Stimulated activated CD8-positive, alpha-beta memory T cell treated with anti-CD3 and anti-CD28 coated beads, Interleukin-12 subunit alpha, Interleukin-12 subunit beta, amount 100 ng/mL, for 4 hours (primary cell): ENCODE measurements at regions not wholly inside any gene's neighbourhood (a gene's known extent, or its start where the extent isn't known, plus 50 kb on each side); places are given as distances from the start of the nearest gene placed in this dataset.

Experiments used
- DNase-seq: peaks from one replicate; pipeline ENCODE4 v3.0.0-alpha.2; 2020; ENCODE audit warnings: low read depth

DNA sequence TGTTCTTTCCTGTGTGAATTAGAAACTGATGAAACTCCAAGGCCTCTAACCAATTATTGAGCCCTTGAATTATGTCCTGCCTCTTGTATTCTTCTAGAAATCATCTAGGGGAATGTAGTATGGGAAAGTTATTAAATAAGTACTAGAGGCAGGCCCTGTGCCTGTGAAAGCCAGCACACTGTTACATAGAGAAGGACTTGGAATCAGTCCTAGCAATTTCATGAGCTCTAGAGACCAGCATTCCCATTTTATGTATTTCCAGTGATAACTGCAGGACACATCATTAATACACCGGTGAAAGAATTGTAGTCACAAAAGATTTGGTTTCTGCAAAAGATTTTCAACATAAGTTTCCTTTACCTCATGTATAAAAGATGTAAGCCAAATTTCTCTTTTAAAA is 168.5 kb upstream of the VLDLR start:
- DNase-seq = no peak

DNA sequence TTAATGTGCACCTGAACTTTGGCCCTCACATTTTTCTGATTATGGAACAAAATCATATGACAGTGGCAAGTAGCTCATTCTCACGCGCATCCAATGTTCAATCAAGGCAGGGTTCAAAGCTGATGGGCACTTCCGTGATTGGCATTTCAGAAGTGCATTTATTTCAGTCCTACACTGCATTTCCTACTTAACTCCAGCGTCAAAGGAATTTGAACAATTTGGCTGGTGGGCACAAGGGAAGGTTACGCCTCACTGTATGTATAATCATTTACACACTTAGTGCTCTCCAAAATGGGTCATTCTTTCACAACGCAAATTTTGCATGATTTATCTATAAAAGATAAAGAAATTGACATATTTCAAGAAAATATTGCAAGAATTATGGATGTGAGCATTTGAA is 167.9 kb upstream of the VLDLR start:
- DNase-seq = no peak

DNA sequence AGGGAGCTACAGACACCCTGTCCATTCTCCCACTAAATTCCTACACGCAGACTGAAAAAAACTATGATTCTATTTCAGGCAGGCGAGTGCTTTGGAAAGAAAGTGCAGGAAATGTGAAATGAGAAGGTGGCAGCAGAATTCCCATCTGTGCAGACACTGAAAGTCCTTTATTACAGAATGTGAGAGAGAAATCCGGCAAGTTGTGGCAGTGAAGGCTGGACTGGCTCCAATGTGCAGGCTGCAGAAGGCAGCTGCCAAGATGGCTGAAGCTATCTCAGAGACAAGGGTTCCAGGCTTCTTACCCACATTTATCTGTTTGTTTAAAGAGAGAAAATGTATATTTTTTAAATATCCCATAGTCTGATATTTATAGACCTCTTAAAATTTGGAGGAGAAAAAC is 161.8 kb upstream of the VLDLR start:
- DNase-seq = no peak

DNA sequence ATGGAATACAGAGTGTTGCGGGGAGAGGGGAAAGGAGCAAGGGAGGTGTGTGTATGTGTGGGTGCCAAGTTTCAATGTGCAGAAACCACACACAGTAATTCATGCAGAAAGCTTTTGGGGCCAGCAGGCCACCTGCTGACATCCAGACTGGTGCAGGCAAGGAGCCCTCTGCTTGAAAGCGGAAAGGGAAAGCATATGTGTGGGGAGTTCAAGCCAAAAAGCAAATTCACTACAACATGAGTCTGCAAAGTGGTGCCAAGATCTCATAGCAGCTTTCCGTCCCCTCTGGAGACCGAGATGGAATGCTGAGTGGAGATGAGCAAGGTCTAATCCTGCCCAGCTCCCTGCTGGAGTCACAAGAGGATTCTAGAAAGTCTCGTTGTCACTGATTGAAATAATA is 159.7 kb upstream of the VLDLR start:
- DNase-seq = no peak

DNA sequence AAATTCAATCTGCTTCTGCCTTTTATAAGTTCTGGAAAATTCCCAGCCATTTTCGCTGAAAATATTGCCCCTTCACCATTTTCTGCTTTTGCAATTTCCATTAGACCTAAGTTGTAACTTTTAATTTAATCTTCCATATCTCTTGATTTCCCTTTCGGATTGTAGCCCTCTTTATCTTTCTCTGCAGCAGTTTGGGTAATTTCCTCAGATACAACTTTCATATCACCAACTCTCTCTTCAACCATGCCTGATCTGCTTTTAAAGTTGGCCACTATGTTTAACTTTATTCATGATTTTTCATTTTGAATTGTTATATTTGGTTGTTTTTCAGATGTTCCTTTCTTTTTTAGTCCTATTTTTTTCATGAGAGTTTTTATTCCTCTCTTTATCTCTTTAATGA is 157.0 kb upstream of the VLDLR start:
- no peak for DNase-seq

DNA sequence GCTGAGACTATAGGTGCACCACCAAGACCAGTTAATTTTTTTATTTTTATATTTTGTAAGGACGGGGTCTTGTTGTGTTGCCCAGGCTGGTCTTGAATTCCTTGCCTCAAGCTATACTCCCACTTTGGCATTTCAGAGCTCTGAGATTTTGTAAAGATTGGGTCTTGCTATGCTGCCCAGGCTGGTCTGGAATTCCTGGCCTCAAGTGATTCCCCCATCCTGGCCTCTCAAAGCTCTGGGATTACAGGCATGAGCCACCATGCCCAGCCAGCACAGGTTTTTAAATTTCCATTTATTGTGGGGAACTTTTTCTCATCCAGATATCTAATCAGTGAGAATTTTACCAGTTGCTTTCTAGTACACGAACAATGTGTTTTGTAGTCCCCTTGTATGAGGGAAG is 156.1 kb upstream of the VLDLR start:
- no peak for DNase-seq

DNA sequence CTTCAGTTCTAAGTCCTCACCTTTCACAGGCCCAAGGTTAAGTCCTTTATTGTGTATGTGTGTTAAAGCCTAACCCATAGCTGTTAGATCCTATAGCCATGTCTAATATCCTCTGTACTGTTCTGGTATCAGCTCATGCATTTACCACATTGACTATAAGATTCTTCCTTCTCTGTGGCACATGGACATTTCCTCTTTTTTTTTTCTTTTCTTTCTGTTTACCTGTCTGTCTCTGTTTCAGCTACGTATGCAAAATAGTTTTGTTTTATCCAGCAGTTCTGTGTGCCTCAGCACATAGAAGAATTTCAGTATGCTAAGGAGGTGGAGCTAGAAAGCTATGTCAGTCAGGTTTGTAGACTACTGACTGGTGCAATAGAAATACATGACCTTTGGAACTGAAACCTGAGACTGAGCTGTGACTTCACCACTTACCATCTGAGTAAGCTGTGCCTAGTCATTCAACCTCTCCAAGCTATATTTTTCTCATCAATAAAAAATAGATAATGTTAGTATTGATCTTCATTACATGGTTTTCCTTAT is 155.6 kb upstream of the VLDLR start:
- DNase-seq = no peak

DNA sequence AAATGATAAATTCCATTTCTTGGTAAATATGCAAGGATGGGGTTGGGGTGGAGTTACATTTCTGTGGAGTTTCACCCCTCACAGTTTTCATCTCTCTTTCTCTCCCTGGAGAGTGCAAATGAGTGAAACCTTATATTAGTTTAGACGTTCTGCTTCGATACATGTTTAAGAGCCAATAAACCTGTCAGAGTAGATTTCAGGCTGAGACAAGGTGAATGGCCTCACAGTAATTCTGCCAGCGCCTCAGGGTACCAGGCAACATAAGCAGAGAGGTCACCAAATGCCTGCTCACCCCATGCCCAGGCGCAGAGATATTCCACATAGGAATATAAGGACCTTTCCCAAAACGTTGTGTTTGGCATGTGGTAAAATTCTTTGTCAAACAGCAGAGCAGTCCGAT is 154.9 kb upstream of the VLDLR start:
- no peak for DNase-seq

DNA sequence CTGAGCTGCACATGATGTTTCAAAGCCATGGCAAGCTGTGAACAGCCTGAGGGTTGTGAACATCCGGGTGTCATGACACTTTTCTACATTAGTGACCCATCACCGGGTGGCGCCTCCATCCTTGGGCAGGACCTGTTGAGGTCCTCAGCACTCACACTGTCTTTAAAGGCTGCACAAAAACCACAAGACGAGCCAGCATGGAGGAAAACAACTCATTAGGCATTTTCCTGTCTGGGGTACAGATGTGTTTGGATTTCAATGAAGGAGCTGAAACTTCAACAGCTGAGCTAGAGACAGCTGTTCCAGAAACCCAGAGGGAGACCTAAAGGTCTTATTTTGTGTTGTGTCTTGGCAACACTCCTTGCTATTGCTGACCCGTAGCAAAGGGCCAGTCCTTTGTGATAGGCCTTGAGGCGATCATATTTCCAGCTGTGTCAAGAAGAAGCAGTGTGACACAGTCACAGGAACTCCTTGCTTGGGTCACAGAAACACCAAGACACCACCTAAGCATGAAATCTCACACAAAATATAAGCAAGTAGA is 151.8 kb upstream of the VLDLR start:
- no peak for DNase-seq

DNA sequence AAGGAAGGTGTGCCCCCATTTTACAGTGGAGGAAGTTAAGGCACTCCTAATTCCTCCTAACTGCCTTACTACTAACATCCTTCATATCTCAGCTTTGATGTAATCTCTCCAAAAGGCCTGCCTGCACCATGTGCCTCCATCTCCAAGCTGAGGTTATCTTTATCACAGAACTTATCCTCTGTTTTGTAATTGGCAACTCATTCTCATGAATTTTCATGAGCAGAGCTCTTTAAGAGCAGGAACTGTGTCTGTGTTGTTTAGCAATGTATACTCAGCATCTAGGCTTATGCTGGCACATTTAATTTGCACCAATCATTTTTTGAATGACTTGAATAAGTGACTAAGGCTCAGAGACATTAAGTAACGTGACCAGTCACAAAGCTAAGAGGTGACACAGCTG is 147.9 kb upstream of the VLDLR start:
- DNase-seq = no peak

DNA sequence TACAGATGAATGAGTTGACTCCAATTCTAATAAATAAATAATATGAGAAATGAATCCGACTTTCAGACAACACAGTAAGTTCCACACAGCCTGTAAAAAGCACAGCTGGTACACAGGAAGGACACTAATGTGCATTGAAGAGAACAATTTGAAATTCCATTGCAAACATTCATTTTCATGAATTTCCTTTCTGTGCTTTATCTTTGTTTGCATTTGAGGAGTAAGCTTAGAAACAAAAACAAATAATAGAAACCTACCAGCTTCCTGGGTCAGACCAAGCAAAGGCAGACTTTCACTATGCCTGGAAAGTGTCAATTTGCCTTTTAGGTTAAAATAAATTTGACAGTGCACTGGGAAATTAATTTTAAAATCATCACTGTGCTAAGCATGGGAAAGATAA is 143.8 kb upstream of the VLDLR start:
- DNase-seq = no peak

DNA sequence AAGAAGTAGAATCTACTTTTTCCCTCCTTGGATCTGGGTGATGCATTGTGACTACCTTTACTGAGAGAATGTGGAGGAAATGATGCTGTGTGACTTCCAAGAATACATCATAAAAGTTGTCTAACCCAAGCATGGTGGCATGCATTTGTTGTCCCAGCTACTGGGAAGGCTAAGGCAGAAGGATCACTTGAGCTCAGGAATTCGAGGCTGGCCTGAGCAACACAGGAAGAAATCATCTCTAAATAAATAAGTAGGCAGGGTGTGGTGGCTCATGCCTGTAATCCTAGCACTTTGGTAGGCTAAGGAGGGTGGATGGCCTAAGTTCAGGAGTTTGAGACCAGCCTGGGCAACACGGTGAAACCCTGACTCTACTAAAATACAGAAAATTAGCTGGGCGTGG is 143.2 kb upstream of the VLDLR start:
- no peak for DNase-seq

DNA sequence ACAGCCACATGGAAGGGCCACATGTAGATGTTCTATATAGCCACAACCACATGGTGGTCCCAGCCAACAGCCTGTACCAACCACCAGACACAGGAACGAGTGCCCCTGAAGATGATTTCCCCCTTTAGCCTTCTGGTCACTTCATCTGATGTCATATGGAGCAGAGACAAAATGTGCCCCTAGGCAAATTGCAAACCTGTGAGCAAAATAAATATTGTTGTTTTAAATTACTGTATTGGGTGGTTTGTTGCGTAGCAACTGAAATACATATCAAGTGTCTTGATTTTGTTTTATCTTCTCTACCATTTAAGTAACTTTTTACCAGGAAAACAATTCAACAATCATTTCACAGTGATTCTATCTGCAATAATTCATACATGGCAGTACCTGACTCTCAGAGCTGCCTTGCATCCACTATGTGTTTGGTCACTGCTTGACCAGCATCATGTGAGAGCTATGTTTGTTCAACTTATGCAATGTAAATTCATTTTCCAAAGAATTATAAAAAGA is 142.5 kb upstream of the VLDLR start:
- DNase-seq = no peak

DNA sequence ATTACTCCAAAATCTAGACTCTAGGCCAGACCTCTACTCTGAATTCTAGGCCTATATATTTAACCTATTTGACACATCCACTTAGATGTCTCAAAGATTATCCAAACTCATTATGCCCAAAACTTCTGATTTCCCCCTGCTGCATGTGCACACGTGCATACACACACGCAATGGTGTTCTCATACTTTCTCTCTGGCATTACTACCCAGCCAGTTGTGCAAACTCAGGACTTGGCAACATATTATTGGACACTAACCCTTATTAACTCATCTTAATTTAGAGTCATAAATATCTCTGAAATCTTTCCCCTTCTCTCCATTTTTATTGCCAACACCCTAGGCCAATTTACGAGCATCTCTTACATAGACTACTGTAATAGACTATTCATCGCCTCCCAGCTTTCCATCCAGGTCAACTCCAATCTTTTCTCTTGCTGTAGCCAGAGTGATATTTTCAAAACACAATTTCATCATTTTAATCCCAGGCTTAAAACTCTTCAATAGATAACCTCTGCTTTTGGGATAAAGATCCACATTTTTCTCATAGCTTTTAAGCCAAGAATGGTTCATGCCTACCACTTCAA is 141.2 kb upstream of the VLDLR start:
- no peak for DNase-seq

DNA sequence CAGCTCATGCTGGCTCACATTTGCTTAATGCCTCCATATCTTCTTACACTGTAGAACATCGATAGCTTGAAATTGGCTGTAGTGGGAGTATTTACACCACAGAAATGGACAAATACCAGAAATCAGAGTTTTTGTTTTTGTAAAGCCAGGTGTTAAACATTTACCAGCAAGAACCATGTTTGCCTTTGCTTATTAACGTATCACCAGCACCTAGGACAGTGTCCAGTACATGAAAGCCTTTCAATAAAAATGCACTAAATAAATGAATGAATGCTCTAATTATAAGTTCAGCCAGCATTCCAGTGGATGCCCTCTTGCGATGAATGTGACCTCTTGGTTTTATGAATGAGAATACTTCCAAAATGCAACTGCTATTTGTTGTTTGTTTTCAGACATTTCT is 140.4 kb upstream of the VLDLR start:
- DNase-seq = no peak

DNA sequence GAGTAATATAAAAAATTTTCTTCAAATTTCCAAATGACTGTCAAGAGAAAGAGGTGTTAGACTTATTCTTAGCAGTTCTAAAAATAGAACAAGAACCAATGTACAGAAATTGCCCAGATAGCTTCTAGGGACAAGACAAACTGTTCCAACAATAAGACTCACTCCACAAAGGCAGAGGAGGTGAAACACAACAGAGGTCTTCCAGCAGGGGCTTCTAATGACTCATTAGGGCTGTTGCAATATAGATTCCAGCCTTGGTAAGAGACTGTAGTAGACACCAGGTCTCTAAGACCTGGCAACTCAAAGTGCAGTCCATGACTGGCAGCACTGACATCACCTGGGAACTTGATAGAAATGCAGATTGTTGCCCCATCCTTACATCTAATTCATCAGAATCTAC is 134.6 kb upstream of the VLDLR start:
- DNase-seq = no peak

DNA sequence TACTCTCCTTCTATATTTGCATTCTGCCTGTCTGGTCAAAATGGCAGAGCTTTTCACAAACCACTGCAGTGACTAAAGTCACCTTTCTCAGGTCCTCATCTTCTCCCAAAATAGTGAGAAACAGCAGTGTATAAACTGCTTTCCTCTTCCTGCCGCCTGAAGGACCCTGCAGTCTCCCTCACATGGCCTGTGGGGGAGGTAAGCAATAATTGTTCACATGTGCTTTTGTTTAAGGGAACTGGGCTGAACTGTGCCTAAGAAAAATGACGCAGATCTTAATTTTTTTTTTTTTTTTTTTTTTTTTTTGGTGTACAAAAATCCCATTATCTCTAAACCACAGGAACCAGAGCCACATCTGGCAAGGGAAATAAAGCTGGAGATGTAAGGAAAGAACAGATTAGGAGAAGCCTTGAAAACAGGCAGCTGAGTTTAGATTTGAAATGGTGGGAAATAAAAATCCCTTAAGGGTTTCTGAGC is 131.7 kb upstream of the VLDLR start:
- no peak for DNase-seq

DNA sequence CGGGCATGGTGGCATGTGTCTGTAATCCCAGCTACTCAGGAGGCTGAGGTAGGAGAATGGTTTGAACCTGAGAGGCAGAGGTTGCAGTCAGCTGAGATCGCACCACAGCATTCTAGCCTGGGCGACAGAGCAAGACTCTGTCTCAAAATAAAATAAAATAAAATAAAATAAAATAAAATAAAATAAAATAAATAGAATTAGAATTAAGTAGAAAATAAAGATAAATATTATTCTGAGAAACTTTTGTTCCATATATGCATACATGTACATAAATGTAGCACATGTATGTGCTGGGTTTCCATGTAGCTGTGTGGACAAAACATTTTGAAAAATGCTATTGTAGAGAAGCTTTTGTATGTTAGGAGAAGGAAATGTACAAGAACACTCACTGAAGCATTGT is 129.4 kb upstream of the VLDLR start:
- no peak for DNase-seq

DNA sequence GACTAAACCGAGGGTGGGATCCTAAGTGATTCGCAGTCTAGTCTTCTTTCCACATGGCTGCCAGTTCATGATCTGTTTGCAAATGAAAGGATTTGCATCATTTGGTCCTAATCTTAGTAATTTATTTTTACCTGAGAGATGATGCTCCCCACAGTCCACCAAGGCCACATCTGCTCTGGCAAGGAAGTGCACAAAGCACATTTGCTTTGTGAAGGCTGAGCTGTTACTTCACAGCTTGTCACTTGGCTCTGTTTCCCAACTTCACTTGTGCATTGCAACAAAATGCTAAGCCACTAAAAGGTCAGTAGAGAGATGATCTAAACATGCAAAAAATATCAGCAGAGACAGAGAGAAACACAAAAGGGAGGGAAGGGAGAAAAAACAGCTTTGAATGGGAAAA is 128.5 kb upstream of the VLDLR start:
- no peak for DNase-seq

DNA sequence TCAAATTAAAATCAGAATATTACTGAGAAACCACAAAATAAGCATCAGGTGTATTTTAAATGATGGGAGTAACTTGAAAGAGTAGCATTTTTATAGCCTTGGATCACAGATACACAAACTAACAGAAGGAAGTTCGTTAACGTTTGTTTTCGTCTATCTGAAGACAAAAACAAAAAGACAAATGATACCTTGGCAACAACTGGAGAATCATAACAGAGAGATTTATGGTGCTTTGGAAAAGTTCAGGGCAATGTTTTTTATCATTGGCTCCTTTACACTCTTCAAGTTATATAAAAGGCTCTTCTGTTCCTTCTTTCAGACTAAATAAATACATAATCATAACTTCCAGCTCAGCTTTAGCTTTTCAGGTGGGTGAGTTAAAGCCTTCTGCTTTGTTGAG is 128.1 kb upstream of the VLDLR start:
- no peak for DNase-seq

DNA sequence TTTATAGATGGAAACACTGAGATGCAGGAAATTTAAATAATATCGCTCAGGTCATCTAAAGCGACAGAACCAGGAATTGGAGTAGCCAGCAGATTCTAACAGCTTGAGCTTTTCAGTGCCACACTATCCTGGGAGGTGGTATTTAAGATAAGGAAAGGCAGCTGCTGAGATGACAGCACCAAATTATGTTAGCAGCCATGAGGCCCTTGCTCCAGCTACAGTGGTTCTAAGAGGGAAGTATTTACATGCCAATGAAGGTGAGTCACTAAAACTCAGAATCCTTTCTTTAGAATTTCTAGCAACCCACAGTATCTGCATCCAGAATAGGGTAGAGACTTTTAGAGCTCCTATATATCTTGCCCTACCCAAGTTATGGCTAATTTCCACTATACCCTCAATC is 127.0 kb upstream of the VLDLR start:
- no peak for DNase-seq

DNA sequence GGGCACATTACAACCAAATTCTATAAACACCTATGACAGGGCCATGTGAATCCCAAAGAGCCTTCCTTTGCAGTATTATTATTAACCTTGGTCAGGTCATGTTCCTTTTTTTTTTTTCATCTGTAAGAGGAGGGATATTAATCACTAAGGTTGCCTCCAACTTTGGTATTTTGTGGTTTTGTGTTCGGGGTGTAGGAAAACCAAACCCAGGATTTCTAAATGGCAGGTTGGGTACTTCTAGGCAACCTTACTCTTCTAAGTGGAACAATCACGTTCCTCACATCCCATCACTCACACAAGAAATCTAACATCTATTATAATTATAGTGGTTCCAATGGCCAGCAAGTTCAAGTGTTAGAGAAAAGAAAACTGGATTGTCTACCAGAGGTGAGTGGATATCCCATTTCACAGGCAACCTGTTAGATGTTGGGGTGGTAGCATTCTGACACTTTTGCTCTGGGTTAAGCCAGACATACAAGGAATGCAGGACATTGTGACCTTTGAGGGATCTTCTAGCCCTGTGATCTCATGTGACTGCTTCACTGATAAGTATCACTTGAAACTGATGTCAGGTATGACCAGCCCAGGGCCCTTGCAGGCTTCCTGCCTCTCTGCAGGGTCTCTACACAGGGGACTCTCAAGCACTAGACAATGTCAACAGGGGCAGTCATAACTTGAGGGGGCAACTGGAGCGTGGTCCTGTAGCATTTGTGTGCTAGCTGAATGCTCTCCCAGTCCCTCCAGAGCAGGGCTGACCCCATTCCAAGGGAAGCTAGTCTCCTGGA is 126.2 kb upstream of the VLDLR start:
- DNase-seq = no peak

DNA sequence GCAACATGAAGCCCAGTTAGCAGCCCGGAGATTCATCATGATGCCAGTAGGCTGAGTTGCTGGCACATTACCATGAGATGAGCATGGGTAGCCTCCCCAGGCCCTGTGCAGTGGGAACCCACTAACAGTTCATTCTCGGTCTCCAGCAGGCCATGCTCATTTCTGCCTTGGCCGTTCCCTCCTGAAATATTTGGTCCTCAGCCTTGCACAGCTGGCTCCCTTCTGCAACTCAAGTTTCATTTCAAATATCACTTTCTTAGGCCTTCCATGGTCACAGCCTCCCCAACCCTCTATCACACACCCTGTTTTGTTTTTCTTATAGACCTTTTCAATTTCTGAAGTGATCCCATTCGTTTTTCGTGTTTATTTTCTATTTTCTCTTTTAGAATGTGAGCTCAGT is 125.4 kb upstream of the VLDLR start:
- no peak for DNase-seq
